GM12878 (cell line): ENCODE measurements at regions not wholly inside any gene's neighbourhood (a gene's known extent, or its start where the extent isn't known, plus 50 kb on each side); places are given as distances from the start of the nearest gene placed in this dataset.

Experiments used
- CTCF ChIP-seq, 3 experiments: IDR thresholded peaks in 2 of 3; conservative IDR thresholded peaks in 1 of 3; 2 replicates each; pipeline ENCODE4 v1.5.1; 2011; ENCODE audit warnings: low read depth in 3 of 3, low read length in 3 of 3, mild to moderate bottlenecking in 3 of 3, control low read depth in 2 of 3, moderate library complexity in 2 of 3, inconsistent platforms in 1 of 3, mixed read lengths in 1 of 3; ENCODE audit not compliant: control insufficient read depth in 2 of 3, insufficient read depth in 1 of 3; ENCODE audit errors: extremely low read depth in 1 of 3
- CUX1 ChIP-seq: IDR thresholded peaks from 2 replicates; pipeline ENCODE4 v1.6.1; 2012; ENCODE audit warnings: improper control_type of control experiment, low read depth, low read length; ENCODE audit not compliant: insufficient replicate concordance
- ESRRA ChIP-seq: IDR thresholded peaks from 2 replicates; pipeline ENCODE4 v1.6.1; 2012; ENCODE audit warnings: mild to moderate bottlenecking, low read length, improper control_type of control experiment
- IRF3 ChIP-seq: fragments of 450-650 bp; IDR thresholded peaks from 2 replicates; pipeline ENCODE4 v1.6.1; 2014; ENCODE audit warnings: mild to moderate bottlenecking
- IRF5 ChIP-seq: fragments of 450-650 bp; IDR thresholded peaks from 2 replicates; pipeline ENCODE4 v1.6.1; 2017; ENCODE audit warnings: borderline replicate concordance
- JUNB ChIP-seq: IDR thresholded peaks from 2 replicates; pipeline ENCODE4 v1.6.1; 2016; ENCODE audit warnings: antibody characterized with exemption, mild to moderate bottlenecking
- RAD21 ChIP-seq: IDR thresholded peaks from 2 replicates; pipeline ENCODE4 v1.6.1; 2011; ENCODE audit warnings: mild to moderate bottlenecking, low read depth, low read length, moderate library complexity; ENCODE audit not compliant: insufficient read depth
- RAD51 ChIP-seq: fragments of 450-650 bp; IDR thresholded peaks from 2 replicates; pipeline ENCODE4 v1.6.1; 2016; ENCODE audit warnings: moderate library complexity, mild to moderate bottlenecking, inconsistent platforms
- SMC3 ChIP-seq: IDR thresholded peaks from 2 replicates; pipeline ENCODE4 v1.6.1; 2011; ENCODE audit warnings: low read length, improper control_type of control experiment, borderline replicate concordance
- TCF7 ChIP-seq: IDR thresholded peaks from 2 replicates; pipeline ENCODE4 v1.6.1; 2014; ENCODE audit warnings: antibody characterized with exemption, borderline replicate concordance
- ZNF217 ChIP-seq: fragments of 450-650 bp; IDR thresholded peaks from 2 replicates; pipeline ENCODE4 v1.6.1; 2017; ENCODE audit warnings: antibody characterized with exemption, mild to moderate bottlenecking

- TF ChIP-seq CUX1 = no peak
- TF ChIP-seq SMC3 = peak; percentile 83
- no peak for TF ChIP-seq ZNF217
- TF ChIP-seq ESRRA = no peak
- peak; percentile 73 to 81 (median 73) for TF ChIP-seq CTCF (IDR thresholded peaks at IDR 0.05 in 2 of 3, conservative IDR thresholded peaks at IDR 0.05 in 1 of 3; ENCODE audit: control insufficient read depth in 2 of 3, extremely low read depth in 1 of 3, insufficient read depth in 1 of 3, low read depth in 3 of 3, low read length in 3 of 3)
- no peak for TF ChIP-seq TCF7
- no peak for TF ChIP-seq IRF5
- TF ChIP-seq JUNB = no peak
- TF ChIP-seq RAD51 = no peak
- peak; percentile 86 for TF ChIP-seq RAD21
- TF ChIP-seq IRF3 = no peak
Observed at GRCh38 chr9:105842023-105842644, 147.8 kb downstream of the TMEM38B start (continued).
